OCI-LY1 (cell line): ENCODE measurements at regions not wholly inside any gene's neighbourhood (a gene's known extent, or its start where the extent isn't known, plus 50 kb on each side); places are given as distances from the start of the nearest gene placed in this dataset.

ENCODE experiments used
- CTCF ChIP-seq: fragments of 200-600 bp; sonication (generic), shearing (Covaris generic); IDR thresholded peaks from 2 replicates; pipeline ENCODE4 v1.5.1; 2017; ENCODE audit warnings: mild to moderate bottlenecking, antibody characterized with exemption, low read length, moderate library complexity, mixed read lengths
- EZH2 ChIP-seq: fragments of 200-600 bp; sonication (generic), shearing (Covaris generic); IDR thresholded peaks from 2 replicates; pipeline ENCODE4 v1.8.0; 2017; ENCODE audit warnings: borderline replicate concordance, mixed run types, mild to moderate bottlenecking, antibody characterized with exemption, low read length, moderate library complexity, mixed read lengths

- TF ChIP-seq CTCF (no peak), EZH2 (no peak)
Observed at GRCh38 chr20:20892328-20892727, 179.9 kb upstream of the RALGAPA2 start.
